ENCODE measurements at regions not wholly inside any gene's neighbourhood (a gene's known extent, or its start where the extent isn't known, plus 50 kb on each side); places are given as distances from the start of the nearest gene placed in this dataset.
"Not testable (repeated sequence)": the region's sequence is repeated elsewhere in the genome, so short reads cannot be mapped to it uniquely, and the experiment has no call there.

GRCh38 chr14:105908006-105908405, 381.6 kb downstream of the TMEM121 start:
- TF ChIP-seq CTCF (IDR thresholded peaks at IDR 0.05) (no peak), POLR2A (IDR thresholded peaks at IDR 0.05) (no peak)
- peaks cover 0 to 4% (median 0%) of the 10 kb centered on the region in 4 donors for H3K27me3 ChIP-seq
- 60 to 80% methylated on average over 1 to 3 of the region's 6 CpGs for WGBS, 2 donors
- no peaks in the 10 kb centered on the region for H3K9me3 ChIP-seq
- H3K4me3 ChIP-seq: no peak overlapping the region
- no peaks in the 10 kb centered on the region for H3K4me1 ChIP-seq
- no peak for DNase-seq
- no peaks in the 10 kb centered on the region for H3K36me3 ChIP-seq
- H3K27ac ChIP-seq: no peak overlapping the region
- intact Hi-C loops (cut with DNase I): no loop called here

- 67 to 68% methylated on average over 1 to 5 of the region's 9 CpGs for WGBS, 2 donors
- intact Hi-C loops (cut with DNase I): no loop called here
- DNase-seq: no peak
Measured at GRCh38 chr14:105908481-105908911, 382.1 kb downstream of the TMEM121 start.

GRCh38 chr14:105909046-105909827, 382.9 kb downstream of the TMEM121 start:
- intact Hi-C loops (cut with DNase I): no loop called here
- Histone ChIP-seq H3K27ac (no peak overlapping the region), H3K9me3 (no peaks in the 10 kb centered on the region), H3K27me3 (peaks cover 0 to 4% (median 0%) of the 10 kb centered on the region in 4 donors), H3K4me3 (no peak overlapping the region), H3K4me1 (no peaks in the 10 kb centered on the region), H3K36me3 (no peaks in the 10 kb centered on the region)
- DNase-seq: no peak
- WGBS, 2 donors: no CpG with 5 or more reads among the region's 14 CpGs
- TF ChIP-seq CTCF (IDR thresholded peaks at IDR 0.05): no peak
- TF ChIP-seq POLR2A (IDR thresholded peaks at IDR 0.05): no peak

More at GRCh38 chr14:105908481-105908911, 382.1 kb downstream of the TMEM121 start:
- Histone ChIP-seq H3K27me3 (peaks cover 0 to 4% (median 0%) of the 10 kb centered on the region in 4 donors), H3K4me1 (no peaks in the 10 kb centered on the region), H3K4me3 (no peak overlapping the region), H3K36me3 (no peaks in the 10 kb centered on the region), H3K27ac (no peak overlapping the region), H3K9me3 (no peaks in the 10 kb centered on the region)
- TF ChIP-seq POLR2A (IDR thresholded peaks at IDR 0.05) (no peak), CTCF (IDR thresholded peaks at IDR 0.05) (no peak)

GRCh38 chr14:105909828-105910120, 383.4 kb downstream of the TMEM121 start:
- H3K27ac ChIP-seq; H3K36me3 ChIP-seq; H3K4me1 ChIP-seq; H3K9me3 ChIP-seq; H3K4me3 ChIP-seq; intact Hi-C loops (cut with DNase I); DNase-seq; H3K27me3 ChIP-seq: not testable (repeated sequence)
- WGBS, 2 donors: no CpG with 5 or more reads among the region's 14 CpGs

GRCh38 chr14:105910426-105910825, 384.0 kb downstream of the TMEM121 start:
- Histone ChIP-seq H3K27ac (no peak overlapping the region), H3K36me3 (no peaks in the 10 kb centered on the region), H3K4me1 (no peaks in the 10 kb centered on the region), H3K9me3 (no peaks in the 10 kb centered on the region), H3K4me3 (no peak overlapping the region), H3K27me3 (peaks cover 0 to 4% (median 0%) of the 10 kb centered on the region in 4 donors)
- intact Hi-C loops (cut with DNase I): no loop called here
- no peak for DNase-seq
- TF ChIP-seq POLR2A (IDR thresholded peaks at IDR 0.05) (no peak), CTCF (IDR thresholded peaks at IDR 0.05) (no peak)
- 62% methylated on average over 3 of the region's 6 CpGs; no CpG with 5 or more reads in 1 of the 2 donors for WGBS, 2 donors
